HEK293T (cell line): ENCODE measurements at regions not wholly inside any gene's neighbourhood (a gene's known extent, or its start where the extent isn't known, plus 50 kb on each side); places are given as distances from the start of the nearest gene placed in this dataset.

Experiments used
- ARNT ChIP-seq: fragments of 450-650 bp; IDR thresholded peaks from 2 replicates; pipeline ENCODE4 v1.6.1; 2017; ENCODE audit warnings: mild to moderate bottlenecking
- BHLHE40 ChIP-seq: fragments of 450-650 bp; IDR thresholded peaks from 2 replicates; pipeline ENCODE4 v1.6.1; 2016; ENCODE audit warnings: mild to moderate bottlenecking, moderate library complexity, borderline replicate concordance
- FOXA1 ChIP-seq: fragments of 450-650 bp; IDR thresholded peaks from 2 replicates; pipeline ENCODE4 v1.6.1; 2016; ENCODE audit warnings: mild to moderate bottlenecking
- NFRKB ChIP-seq: fragments of 450-650 bp; IDR thresholded peaks from 2 replicates; pipeline ENCODE4 v1.6.1; 2016; ENCODE audit warnings: mild to moderate bottlenecking, moderate library complexity
- SP1 ChIP-seq: fragments of 450-650 bp; IDR thresholded peaks from 2 replicates; pipeline ENCODE4 v1.6.1; 2017
- SUZ12 ChIP-seq: fragments of 450-650 bp; IDR thresholded peaks from 2 replicates; pipeline ENCODE4 v1.6.1; 2016; ENCODE audit warnings: mild to moderate bottlenecking
- TARDBP ChIP-seq: fragments of 450-650 bp; IDR thresholded peaks from 2 replicates; pipeline ENCODE4 v1.6.1; 2016
- ZNF384 ChIP-seq: fragments of 450-650 bp; IDR thresholded peaks from 2 replicates; pipeline ENCODE4 v1.6.1; 2016

DNA sequence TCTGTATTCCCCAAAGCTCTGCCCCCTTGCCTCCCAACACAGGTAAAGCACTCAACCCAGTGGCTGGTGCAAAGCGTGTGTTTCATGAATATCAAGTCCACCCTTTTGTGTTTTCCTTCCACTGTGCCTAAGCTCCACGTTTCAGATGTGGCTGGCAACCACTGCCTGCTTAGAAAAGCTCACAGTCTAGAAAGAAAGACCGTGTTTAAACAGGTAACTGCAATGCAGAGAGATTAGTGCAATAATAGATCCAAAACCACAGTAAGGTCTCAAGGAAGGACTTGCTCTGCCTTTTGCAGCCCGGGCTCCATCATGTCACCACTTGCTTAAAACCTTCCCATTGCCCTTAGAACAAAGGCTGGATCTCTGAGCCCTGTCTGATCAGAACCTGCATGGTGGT lies 240.2 kb upstream of the C16orf82 start:
- no peak for TF ChIP-seq BHLHE40
- TF ChIP-seq SP1: no peak
- TF ChIP-seq NFRKB: no peak
- no peak for TF ChIP-seq ARNT
- TF ChIP-seq TARDBP: no peak
- TF ChIP-seq SUZ12: no peak
- TF ChIP-seq ZNF384: no peak
- no peak for TF ChIP-seq FOXA1
